ENCODE measurements at regions not wholly inside any gene's neighbourhood (a gene's known extent, or its start where the extent isn't known, plus 50 kb on each side); places are given as distances from the start of the nearest gene placed in this dataset.

- TF ChIP-seq POLR2A (IDR thresholded peaks at IDR 0.05; ENCODE audit: low read depth, low read length) (no peak), TAF1 (IDR thresholded peaks at IDR 0.05; ENCODE audit: low read depth, low read length) (no peak), POLR2AphosphoS5 (IDR thresholded peaks at IDR 0.05; ENCODE audit: low read depth, low read length) (no peak)
These were observed 63.1 kb upstream of the MEF2A start for GRCh38 chr15:99502661-99503060.
